WERI-Rb-1 (cell line): ENCODE measurements at regions not wholly inside any gene's neighbourhood (a gene's known extent, or its start where the extent isn't known, plus 50 kb on each side); places are given as distances from the start of the nearest gene placed in this dataset.
"Not testable (repeated sequence)": the region's sequence is repeated elsewhere in the genome, so short reads cannot be mapped to it uniquely, and the experiment has no call there.

Experiments
- DNase-seq: peaks from one replicate; pipeline ENCODE4 v3.0.0-alpha.2; 2020
- H3K27ac ChIP-seq: fragments of 250-450 bp; sonication (Bioruptor Pico); 2 replicates; pipeline ENCODE4 v1.5.1; 2020; ENCODE audit warnings: mild to moderate bottlenecking, moderate library complexity
- H3K27me3 ChIP-seq: fragments of 250-450 bp; sonication (Bioruptor Pico); 2 replicates; pipeline ENCODE4 v1.5.1; 2021; ENCODE audit warnings: mild to moderate bottlenecking, low read depth, moderate library complexity; ENCODE audit not compliant: insufficient read depth, severe bottlenecking
- H3K36me3 ChIP-seq: fragments of 250-450 bp; sonication (Bioruptor Pico); 2 replicates; pipeline ENCODE4 v1.5.1; 2020; ENCODE audit warnings: mild to moderate bottlenecking, moderate library complexity
- H3K4me3 ChIP-seq: 2 replicates; pipeline ENCODE4 v1.5.1; 2011; ENCODE audit warnings: low read depth, mild to moderate bottlenecking, control low read depth, low read length
- H3K9me3 ChIP-seq: fragments of 250-450 bp; sonication (Bioruptor Pico); 2 replicates; pipeline ENCODE4 v1.5.1; 2021; ENCODE audit warnings: mild to moderate bottlenecking, moderate library complexity; ENCODE audit not compliant: severe bottlenecking
- CTCF ChIP-seq: IDR thresholded peaks from 2 replicates; pipeline ENCODE4 v1.5.1; 2011; ENCODE audit warnings: low read depth, mild to moderate bottlenecking, control low read depth, inconsistent platforms, low read length

- no peak for TF ChIP-seq CTCF
- no peak overlapping the region for H3K27ac ChIP-seq
- H3K27me3 ChIP-seq = no peaks in the 10 kb centered on the region
- no peaks in the 10 kb centered on the region for H3K9me3 ChIP-seq
- H3K36me3 ChIP-seq = no peaks in the 10 kb centered on the region
- no peak overlapping the region for H3K4me3 ChIP-seq
- no peak for DNase-seq
Observed at GRCh38 chr18:29383311-29384273, 1206.7 kb upstream of the CDH2 start.

GRCh38 chr18:29378651-29379136 lies 1201.8 kb upstream of the CDH2 start:
- H3K27me3 ChIP-seq = no peaks in the 10 kb centered on the region
- H3K27ac ChIP-seq = no peak overlapping the region
- no peak overlapping the region for H3K4me3 ChIP-seq
- TF ChIP-seq CTCF = no peak
- no peaks in the 10 kb centered on the region for H3K36me3 ChIP-seq
- no peak for DNase-seq
- no peaks in the 10 kb centered on the region for H3K9me3 ChIP-seq

DNA sequence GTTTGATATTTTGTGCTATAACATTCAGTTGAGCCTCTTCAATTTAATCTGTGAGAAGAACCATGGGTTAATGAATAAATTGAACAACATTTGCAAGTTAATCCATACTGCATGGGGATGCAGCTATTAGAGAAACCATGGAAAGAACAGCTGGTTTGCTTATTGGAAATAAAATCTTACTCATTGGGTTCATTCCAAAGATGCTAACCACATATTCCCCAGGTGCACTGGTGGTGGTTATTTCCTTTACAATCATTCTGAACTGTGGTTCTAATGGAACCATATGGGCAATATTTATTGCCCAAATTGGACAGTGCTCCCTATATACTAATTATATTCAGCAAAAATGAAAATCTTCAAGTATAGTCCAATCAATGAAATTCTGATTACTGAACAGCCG lies 1200.4 kb upstream of the CDH2 start:
- TF ChIP-seq CTCF = no peak
- Histone ChIP-seq H3K27ac (no peak overlapping the region), H3K36me3 (no peaks in the 10 kb centered on the region), H3K27me3 (no peaks in the 10 kb centered on the region), H3K4me3 (no peak overlapping the region), H3K9me3 (no peaks in the 10 kb centered on the region)
- DNase-seq = no peak

DNA sequence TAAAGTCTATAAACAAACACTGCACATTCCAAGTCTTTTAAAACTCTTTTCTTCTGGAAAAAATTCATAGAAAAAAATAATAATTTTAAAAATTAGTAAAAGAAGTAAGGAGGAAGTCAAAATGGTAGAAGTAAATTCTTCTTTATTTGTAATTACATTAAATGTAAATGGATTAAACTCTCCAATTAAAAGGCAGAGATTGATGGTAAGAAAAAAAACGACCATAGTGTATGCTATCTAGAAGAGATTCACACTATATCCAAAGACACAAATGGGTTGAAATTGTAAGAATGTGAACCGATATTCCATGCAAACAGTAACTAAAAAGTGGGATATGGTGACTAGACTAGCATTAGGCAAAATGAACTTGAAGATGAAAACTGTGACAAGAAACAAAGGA lies 1196.1 kb upstream of the CDH2 start:
- Histone ChIP-seq H3K9me3 (no peaks in the 10 kb centered on the region), H3K27ac (no peak overlapping the region), H3K4me3 (no peak overlapping the region), H3K36me3 (no peaks in the 10 kb centered on the region), H3K27me3 (no peaks in the 10 kb centered on the region)
- no peak for TF ChIP-seq CTCF
- DNase-seq = no peak

DNA sequence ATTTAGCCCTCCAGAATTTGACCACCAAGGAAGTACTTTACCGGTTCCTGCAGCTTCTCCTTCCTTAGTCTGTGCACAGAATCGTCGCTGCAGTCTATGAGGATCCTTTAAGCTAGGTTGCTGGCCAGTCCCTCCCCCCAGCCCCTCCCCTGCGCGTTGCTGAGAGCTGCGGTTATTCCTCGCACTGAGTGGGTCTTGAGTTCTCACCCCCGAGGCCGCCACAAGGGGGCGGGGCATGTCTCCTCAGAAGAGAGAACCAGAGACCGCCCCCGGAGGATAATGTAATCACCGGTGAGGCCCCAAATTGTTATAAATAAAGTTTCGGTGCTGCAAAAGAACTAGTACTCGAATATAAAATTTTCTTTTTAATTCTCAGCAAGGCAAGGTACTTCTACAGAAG lies 1184.9 kb upstream of the CDH2 start:
- H3K4me3 ChIP-seq = no peak overlapping the region
- TF ChIP-seq CTCF = no peak
- no peaks in the 10 kb centered on the region for H3K36me3 ChIP-seq
- no peaks in the 10 kb centered on the region for H3K27me3 ChIP-seq
- no peak overlapping the region for H3K27ac ChIP-seq
- peak; percentile 34 for DNase-seq
- no peaks in the 10 kb centered on the region for H3K9me3 ChIP-seq

GRCh38 chr18:29360659-29361058 lies 1183.7 kb upstream of the CDH2 start:
- DNase-seq, H3K9me3 ChIP-seq, H3K27ac ChIP-seq, H3K27me3 ChIP-seq, H3K36me3 ChIP-seq, H3K4me3 ChIP-seq: not testable (repeated sequence)

GRCh38 chr18:29359222-29359621 lies 1182.3 kb upstream of the CDH2 start:
- not testable (repeated sequence) for H3K27ac ChIP-seq, H3K9me3 ChIP-seq, H3K27me3 ChIP-seq, H3K36me3 ChIP-seq, H3K4me3 ChIP-seq, DNase-seq
